SW480 (cell line): ENCODE measurements at regions not wholly inside any gene's neighbourhood (a gene's known extent, or its start where the extent isn't known, plus 50 kb on each side); places are given as distances from the start of the nearest gene placed in this dataset.
"Not testable (repeated sequence)": the region's sequence is repeated elsewhere in the genome, so short reads cannot be mapped to it uniquely, and the experiment has no call there.

ENCODE experiments used
- DNase-seq: peaks from one replicate; pipeline ENCODE4 v3.0.0-alpha.2; 2016; ENCODE audit warnings: low spot score

DNA sequence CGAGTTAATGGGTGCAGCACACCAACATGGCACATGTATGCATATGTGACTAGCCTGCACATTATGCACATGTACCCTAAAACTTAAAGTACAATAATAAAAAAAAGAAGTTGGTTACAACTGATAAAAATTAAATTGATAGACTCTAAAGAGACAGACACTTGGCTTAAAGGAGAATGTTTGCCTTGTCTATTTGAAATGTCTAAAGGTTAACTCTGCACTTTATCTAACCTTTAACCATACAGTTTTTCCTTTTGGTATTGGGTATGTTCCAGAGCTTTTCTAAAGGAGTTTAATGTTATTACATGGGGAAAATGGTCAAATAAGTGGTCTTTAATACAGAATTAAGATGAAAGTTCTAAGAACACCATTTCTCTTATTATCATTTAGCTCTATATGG, 145.1 kb upstream of the HCCS start:
- no peak for DNase-seq

DNA sequence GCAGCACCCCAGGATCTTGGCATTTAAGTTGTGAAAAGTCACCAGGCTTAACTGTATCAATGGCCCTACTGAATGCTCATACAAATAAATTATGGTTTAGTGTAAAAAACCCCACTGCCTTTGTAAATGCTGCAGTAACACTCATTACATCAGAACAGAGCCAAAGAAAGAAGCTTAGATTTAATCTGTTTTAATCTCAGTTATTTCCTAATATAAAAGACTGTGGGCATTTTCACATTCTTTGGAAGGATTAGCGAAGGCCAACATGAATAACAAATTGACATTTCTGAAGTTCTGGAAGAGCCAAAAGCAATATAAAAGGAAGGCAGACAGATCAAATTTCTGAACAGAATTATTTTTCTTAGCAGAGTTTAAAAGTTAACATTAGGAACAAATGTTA, 140.0 kb upstream of the HCCS start:
- no peak for DNase-seq

DNA sequence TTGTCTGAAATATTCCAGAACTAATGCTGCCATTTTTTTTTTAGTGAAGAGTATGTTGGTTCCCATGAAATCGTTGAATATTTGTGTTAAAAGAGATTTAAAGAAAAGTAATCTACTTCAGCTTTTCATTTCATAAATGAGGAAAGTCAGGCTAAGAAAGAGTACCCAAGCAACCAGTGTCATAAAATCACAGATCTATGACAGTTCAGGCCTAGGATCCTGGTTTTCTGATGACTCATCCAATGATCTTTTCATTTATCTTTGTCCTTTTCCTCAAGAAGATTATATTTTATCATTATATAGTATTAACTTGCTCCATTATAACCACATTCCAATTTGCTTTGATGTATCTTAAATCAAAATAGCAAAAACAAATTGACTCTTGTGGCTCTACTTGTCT, 139.4 kb upstream of the HCCS start:
- no peak for DNase-seq

DNA sequence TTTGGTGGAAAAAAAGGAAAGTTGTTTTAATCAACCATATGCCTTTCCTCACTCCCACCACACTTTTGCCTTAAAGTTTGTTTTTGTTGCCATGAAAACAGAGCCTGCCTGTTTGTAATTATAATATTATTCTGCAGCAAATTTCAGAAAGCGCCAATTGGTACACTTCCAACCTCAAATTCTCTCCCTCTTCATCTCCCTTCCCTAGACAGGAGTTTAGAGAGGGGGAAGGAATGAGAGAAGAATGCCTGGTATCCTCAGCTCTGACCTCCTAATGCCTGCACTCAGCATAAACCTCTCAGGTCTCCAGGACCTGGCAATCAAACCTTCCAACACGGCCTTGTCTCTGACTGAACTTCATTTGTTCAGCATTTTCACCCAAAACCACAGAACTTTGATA, 138.4 kb upstream of the HCCS start:
- no peak for DNase-seq

DNA sequence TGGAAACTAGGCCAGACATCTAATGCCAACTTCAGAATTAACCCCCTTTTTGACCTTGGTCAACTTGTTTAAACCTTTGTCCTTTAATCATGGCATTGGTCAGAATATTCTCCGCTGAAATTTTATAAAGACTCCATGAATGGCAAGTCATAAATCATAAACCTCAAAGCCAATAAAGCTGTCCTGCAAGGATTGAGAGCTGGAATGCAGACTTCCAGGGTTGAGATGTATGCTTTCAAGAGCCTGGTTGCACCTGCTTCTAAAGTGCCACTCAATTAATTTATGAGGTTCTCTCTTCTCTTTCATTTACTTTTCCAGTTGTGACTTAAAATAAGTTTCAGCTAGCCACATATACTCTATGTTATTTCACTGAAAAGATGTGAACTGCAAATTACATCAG, 136.2 kb upstream of the HCCS start:
- peak; percentile 10 for DNase-seq

DNA sequence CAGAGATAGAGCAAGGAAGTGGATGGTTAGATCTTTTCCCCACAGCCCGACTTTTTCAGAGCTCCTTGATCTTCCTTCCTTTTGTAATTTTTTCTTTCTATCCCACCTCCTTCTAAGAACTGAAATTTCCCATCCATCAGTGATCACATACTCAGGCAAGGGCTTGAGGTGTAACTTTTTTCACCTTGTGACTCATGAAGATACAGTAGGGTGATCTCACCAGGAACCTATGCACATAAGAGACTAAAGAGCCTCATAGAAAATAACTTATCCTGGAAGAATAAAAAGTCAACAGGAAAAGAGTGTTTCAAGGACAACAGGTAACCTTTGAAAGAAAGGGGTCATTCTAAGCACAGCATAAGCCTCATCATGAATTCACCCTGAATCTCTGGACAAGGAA, 131.2 kb upstream of the HCCS start:
- no peak for DNase-seq

DNA sequence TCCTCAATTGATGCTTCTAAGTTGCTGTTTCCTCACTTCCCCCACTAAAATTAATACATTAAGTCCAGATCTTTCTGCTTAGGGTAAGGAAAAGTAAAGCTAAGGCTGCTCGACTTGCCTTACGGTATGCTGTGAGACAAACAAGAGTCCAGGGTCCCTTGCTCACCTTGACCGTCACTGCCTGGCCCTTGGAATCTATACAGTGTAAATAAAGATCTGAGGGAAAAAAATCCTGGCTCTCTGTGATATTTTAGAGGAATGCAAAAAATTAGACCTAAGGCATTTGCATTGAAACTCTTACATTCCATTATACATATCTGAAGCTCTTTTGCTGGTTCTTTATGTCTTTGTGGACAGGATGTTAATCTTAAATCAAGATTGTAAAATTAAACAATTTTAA, 129.6 kb upstream of the HCCS start:
- no peak for DNase-seq

DNA sequence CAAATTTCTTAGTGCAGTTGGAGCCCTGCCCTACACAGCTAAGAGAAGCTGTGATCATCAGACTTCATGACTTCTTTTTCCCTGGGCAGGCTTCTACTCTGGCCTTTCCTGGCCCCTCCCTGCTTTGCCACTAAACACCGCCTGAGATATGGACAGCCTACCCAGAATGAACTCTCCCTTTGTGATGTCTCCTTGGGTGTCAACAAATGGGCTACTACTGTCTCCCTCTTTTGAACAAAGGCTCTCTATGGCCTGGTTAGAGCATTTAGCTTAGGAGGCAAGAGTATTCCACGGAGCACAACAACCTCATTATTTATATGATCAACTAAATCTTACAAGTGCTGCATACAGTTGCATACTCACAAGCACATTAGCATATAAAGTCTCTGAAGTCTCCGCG, 127.6 kb upstream of the HCCS start:
- DNase-seq, result no peak

DNA sequence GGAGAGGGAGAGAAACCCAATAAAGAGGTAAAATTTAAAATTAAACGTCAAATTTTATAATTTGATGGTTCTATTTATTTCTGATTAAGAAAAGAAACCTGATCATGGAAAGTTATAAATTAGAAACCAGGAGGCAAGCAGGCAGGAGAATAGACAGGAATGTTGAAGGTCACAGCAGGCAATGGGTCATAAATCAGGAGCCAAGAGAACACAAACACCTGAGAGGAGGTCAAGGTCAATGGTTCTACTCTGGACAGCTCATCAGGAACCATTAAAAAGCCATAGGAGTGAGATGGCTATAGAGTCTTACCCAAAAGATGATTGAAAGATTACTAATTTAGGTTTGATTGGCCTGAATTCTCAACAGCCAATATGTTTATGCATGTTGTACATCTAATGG, 126.9 kb upstream of the HCCS start:
- DNase-seq, result no peak

DNA sequence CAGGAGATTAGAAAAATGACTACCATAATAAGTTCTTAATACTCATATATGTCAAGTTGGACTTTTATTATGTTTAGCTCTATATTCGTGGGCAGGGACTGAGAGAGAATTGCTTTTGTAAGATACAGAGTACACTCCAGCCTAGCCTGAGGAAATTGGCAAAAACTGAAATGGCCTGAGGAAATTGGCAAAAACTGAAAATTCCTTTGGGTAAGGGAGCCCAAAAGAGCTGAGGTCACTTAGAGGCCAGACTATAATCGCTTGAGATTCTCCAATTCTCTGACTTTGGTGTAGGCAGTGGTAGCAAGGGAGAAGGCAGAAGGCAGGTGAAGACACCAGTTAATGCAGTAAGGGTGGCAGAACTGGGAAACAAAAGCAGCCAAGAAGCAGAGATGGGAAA, 124.5 kb upstream of the HCCS start:
- no peak for DNase-seq

DNA sequence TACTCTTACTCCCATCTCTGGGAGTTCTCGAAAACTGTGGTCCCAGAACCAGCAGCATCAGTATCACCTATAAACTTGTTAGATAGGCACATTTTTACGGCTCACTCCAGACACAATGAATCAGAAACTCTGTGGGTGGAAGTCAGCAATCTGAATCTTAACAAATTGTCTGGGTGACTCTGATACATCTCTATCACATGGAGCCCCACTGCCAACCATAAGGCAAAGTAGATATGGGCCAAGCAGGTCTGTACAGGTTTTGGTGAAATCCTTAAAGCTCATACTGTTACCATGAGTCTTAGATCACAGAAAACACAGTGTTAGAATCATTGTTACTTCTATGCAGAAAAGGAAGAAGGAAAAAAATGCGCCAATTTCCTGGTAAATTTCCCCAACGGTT, 122.5 kb upstream of the HCCS start:
- DNase-seq, result no peak

DNA sequence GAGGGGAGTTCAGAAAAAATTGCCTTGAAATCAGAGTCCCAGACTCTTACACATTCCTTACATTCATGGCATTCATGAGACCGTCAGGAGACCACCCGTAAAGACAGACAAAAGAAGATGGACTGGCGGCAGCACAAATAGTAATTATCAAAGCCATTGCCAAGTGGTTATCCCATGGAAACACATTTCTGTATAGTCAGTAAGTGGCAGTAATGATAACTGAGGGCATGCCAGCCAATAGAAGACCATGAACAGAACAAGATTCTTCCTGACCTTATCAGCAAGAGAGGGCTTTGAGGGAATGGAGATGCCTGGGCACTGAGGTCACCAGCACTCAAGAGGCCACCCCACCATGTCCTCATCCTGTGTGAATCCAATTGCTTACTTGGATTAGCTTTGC, 121.7 kb upstream of the HCCS start:
- no peak for DNase-seq

DNA sequence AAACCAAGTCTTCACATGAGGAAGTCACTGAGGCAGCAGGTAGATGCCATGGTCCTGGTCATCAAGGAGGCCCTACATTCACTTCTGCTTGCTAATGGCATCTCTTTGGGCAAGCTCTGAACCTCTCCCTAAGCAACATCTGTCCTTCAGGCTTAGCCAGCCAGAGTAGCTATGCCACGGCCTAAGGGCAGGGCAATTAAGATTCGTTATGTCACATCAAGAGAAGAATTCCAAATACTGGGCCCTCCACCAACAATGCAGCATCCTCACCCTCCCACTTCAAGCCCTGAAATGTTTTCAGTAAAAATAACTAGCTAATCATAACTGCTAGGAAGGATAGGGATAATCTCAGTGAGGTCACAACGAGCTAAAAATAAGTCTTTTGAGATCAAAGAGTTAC, 120.7 kb upstream of the HCCS start:
- no peak for DNase-seq

DNA sequence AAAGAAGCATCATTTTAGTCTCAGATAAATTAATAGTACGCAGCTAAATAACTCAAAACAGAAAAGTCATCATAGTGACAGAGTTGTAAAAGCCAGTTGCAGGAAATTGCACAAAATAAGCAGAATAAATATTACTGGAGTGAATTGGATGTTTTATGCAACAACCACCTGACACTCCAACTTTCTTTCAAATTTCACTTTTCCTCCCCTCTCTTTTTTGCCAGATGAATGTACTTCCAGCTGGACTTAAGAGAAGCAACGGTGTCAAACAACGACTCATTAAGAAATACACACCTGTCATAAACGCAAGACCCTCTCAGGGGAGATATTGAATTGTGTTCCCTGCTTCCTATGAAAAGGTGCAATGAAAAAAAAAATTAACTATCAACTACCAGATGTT, 120.2 kb upstream of the HCCS start:
- DNase-seq, result no peak

DNA sequence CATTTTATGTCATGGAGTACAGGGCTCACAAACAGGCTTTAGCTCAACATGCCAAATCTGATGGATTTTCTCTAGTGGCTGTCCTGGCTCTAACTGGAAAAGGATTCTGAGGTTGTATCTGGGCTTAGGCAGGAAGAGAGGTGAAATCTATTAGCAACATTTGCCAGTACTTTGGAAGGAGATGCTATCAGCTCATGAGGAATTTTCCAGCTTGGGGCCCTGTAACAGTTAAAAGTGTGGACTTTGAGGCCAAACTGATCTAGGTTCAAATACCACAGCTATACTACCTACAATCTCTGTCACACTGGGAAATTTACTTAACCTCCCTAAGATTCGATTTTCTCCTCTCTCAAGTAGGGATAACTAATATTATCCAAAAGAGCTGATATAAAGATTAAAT, 119.0 kb upstream of the HCCS start:
- DNase-seq, result no peak

DNA sequence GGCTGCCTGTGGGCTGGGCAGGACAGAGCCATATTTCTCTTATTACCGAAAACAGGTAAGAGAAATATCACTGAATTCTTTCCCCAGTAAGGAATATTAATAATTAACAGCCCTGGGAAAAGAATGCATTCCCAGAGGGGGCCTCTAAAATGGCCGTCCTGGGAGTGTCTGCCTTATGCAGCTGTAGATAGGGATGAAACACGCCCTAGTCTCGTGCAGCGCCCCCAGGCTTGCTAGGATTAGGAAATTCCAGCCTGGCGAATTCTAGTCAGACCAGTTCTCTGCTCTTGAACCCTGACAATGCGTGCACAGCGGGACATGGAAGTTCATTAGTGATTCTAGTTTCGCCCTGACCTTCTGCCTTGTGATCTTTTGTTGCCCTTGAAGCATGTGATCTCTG, 104.1 kb upstream of the HCCS start:
- not testable (repeated sequence) for DNase-seq

DNA sequence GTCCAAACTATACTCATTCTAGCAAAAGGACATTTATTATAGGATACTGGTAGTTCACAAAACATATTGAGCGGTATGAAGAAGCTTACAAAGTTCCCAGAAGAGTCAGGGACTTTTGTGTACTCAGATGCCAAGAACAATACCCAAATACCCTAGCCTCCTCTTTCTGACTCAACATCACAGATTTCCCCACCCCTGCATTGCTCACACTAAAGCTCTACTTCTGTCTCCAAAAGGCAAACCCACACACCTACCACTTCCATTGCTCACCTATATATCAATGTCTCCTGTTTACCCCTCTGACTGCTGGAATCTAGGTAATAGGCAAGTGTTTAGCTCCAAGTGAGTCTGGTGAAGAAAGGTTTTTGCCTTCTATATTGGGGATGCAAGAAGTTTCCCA, 100.7 kb upstream of the HCCS start:
- no peak for DNase-seq

DNA sequence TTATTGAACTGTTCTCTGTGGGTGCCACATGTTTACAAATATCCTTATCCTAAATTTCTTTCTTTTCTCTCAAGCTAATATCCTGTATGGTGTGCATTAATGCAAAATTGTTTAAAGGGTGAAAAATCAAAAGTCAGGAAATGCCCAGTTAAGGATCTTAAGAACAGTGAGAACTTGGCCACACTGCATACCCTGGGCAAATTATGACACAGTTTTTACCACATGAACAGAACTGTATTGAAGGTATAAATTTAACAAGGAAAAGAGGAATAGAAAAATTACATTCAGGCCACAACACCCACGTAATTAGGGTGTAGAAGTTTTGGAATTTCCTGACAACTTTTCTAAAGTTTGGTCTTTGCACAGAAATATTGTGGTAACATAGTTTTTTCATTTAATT, 94.4 kb upstream of the HCCS start:
- DNase-seq, result no peak

DNA sequence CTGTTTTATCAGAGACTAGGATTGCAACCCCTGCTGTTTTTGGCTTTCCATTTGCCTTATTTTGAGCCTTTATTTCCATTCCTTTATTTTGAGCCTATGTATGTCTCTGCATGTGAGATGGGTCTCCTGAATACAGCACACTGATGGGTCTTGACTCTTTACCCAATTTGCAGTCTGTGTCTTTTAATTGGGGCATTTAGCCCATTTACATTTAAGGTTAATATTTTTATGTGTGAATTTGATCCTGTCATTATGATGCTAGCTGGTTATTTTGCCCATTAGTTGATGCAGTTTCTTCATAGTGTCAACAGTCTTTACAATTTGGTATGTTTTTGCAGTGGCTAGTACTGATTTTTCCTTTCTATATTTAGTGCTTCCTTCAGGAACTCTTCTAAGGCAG, 88.5 kb upstream of the HCCS start:
- not testable (repeated sequence) for DNase-seq

DNA sequence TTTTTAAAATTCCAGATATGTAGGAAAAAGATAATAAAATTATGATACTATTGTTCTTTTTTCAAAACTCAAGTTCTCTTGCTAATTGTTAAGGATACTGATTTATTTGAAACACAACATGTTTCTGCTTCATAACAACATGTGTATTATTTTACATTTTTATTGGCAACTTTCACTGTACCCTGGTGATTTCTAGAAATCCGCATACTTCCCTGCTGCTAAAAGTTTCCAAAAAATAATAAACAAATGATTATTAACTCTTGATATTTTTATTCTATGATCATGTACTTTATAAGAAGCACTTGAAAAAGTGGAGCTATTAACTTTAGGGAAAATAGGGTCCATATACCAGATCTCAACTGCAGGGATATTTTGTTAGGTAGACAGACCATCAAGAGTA, 71.2 kb upstream of the HCCS start:
- DNase-seq, result no peak

DNA sequence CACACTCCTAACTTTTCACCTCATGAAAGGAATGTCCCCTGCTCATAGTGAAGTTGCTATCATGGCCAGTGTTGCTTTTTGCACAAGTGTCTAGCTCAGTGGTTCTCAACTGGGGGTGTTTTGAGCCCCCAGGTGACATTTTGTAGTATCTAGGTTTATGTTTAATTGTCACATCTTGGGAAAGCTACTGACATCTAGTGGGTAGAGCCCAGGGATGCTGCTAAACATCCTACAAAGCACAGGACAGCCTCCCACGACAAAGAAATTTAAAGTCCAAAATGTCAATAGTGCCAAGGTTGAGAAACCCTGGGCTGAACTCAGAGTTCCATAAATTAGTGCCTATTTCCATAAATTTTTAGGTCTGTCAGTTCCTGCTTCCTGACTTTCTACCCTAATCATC, 70.7 kb upstream of the HCCS start:
- DNase-seq, result no peak

DNA sequence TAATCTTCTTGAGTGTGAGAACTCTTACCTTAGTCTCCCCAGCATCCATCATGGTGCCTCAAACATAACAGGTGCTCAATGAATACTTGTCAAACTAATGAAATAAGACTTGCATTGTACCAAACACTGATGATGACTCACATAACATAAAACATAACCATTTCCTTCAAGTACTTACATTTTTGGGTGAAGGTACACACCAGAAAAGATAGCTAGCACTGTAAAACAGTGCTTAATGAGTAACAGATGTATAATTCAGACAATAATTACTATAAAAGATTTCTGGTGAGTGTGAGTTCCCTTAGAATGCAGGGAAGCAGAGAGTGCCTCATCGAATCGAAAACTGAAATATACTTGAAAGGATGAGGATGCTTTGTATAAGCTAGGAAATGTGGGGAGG, 70.1 kb upstream of the HCCS start:
- no peak for DNase-seq

DNA sequence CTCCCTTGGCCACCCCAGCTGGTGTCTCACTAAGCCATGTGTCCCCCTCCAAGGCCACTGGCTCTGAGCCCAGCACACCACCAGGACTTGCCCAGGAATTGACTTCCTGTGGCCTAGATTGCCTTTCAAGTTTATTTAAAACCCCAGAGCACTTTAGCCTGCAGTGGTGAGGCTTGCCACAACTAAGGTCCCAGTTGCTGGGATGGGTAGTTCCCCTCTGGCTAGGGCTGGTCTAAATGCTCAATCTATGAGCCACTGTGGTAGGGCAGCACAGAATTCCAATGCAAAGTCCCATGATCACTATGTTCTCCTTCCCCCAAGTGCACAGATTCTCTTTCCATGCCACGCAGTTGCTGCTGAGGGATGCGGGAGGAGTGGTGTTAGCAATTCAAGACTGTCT, 61.1 kb upstream of the HCCS start:
- no peak for DNase-seq

DNA sequence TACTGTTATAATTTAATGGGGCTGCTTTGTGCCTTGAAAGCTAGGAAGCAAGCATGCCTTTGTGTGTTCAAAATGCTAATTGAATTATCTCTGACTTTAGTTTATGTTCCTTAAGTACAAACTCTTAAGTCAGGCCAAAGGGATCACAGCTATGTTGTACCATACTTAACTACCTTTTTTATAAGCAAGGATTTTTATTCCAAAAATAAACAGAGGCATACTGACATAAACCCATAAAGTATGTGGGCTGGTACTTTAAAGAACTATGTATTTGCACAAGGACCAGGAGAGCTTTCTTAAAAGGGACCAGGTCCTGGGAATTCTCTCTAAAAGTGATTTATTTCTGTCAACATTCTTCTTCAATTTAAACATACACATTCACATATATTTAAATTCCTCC, 57.8 kb upstream of the HCCS start:
- no peak for DNase-seq

DNA sequence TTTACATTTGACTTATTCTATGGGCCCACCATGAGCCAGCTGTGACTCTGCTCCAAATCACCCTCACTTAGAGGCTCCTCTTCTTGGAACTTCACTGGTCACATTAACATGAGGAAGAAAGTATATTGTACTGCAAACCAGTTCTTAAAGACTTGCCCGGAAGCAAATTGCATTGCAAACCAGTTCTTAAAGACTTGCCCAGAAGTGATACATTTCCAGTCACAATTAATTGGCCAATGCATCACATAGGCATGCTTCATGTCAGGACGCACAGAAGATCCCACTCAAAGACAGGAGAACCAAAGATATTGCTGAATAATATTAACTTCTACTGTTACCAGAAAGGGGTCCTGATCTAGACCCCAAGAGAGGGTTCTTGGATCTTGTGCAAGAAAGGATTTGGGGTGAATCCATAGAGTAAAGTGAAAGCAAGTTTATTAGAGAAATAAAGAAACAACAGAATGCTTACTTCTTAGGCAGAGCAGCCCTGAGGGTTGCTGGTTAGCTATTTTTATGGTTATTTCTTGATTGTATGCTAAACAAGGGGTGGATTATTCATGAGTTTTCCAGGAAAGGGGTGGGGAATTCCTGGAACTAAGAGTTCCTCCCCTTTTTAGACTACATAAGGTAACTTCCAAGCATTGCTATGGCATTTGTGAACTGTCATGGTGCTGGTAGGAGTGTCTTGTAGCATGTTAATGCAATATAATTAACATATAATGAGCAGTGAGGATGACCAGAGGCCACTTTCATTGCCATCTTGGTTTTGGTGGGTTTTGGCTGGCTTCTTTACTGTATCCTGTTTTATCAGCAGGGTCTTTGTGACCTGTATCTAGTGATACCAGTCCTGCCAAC, 54.6 kb upstream of the HCCS start:
- DNase-seq, result no peak
